ENCODE measurements at regions not wholly inside any gene's neighbourhood (a gene's known extent, or its start where the extent isn't known, plus 50 kb on each side); places are given as distances from the start of the nearest gene placed in this dataset.

DNA sequence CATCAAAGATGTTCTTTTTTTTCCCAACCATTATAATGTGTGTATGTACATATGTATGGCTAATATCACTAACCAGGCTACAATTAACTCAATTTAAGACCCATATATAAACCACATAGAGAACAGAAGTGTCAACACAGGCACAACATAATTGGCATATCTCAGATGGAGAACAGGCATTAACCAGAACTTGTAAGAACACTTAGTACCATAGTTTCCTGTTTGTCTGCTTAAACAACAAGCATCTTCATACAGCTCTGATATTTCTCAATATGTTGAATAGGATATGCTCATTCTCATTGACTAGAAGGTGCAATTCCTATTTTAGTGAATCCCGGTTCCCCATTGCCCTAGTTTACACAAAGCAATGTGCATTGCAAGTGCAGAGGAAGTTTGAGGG lies 116.9 kb upstream of the EDNRB start:
- no peaks in the 10 kb centered on the region for H3K36me3 ChIP-seq (ENCODE audit: control insufficient read depth, insufficient read depth, low read length, severe bottlenecking)
- DNase-seq (ENCODE audit: low read depth) = no peak
- H3K27me3 ChIP-seq (replicated peaks; ENCODE audit: control insufficient read depth, insufficient read depth, low read length) = no peaks in the 10 kb centered on the region
- H3K9me3 ChIP-seq (ENCODE audit: control insufficient read depth, low read length) = no peaks in the 10 kb centered on the region
- no peak overlapping the region for H3K4me3 ChIP-seq (ENCODE audit: low read length)
- H3K9ac ChIP-seq (ENCODE audit: low read length) = no peak overlapping the region
- H3K4me1 ChIP-seq (ENCODE audit: control insufficient read depth, insufficient read depth, low read length) = peaks cover 11% of the 10 kb centered on the region

DNA sequence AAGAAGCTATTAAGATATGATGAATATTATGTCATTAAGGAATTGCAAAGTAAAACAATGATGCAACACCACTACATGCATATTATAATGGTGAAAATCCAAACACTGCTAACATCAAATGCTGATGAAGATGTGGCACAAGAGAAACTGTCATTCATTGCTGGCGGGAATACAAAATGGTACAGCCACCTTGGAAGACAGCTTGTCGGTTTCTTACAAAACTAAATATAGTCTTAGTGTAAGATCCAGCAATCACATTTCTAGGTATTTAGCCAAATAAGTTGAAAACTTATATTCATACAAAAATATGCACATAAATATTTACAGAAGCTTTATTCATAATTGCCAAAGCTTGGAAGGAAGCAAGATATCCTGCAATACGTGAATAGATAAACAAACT lies 114.9 kb upstream of the EDNRB start:
- no peaks in the 10 kb centered on the region for H3K36me3 ChIP-seq (ENCODE audit: control insufficient read depth, insufficient read depth, low read length, severe bottlenecking)
- H3K4me3 ChIP-seq (ENCODE audit: low read length) = no peak overlapping the region
- no peak for DNase-seq (ENCODE audit: low read depth)
- H3K4me1 ChIP-seq (ENCODE audit: control insufficient read depth, insufficient read depth, low read length) = peaks cover 11% of the 10 kb centered on the region
- no peaks in the 10 kb centered on the region for H3K27me3 ChIP-seq (replicated peaks; ENCODE audit: control insufficient read depth, insufficient read depth, low read length)
- H3K9me3 ChIP-seq (ENCODE audit: control insufficient read depth, low read length) = no peaks in the 10 kb centered on the region
- no peak overlapping the region for H3K9ac ChIP-seq (ENCODE audit: low read length)

- no peak for DNase-seq (ENCODE audit: low read depth)
- no peaks in the 10 kb centered on the region for H3K9me3 ChIP-seq (ENCODE audit: control insufficient read depth, low read length)
Observed at GRCh38 chr13:78032132-78032531, 113.5 kb upstream of the EDNRB start.

DNA sequence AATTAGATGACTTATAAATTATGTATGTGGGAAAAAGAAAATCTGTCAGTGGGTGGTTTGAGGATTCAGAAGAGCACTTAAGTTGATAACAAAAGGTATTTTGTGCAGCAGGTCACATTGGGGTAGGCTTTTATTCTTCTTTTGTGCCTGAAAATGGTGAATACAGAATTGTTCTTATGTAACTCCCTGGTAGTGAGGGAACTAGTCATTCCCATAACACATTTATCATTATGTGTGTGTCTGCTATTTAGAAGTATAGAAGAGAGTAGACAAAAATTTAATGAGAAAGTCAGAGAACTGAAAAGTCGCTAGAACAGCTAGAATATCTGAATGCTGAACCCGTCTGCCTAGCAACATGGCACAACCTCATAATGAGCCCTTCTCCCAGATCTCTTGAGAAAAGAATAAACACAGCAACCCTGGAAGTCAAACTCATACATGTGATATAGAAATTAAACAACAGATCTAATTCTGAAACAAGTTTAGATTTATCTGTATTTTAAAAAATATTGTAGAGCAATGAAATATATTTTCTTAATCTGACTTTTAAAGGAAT lies 111.8 kb upstream of the EDNRB start:
- H3K9ac ChIP-seq (ENCODE audit: low read length) = no peak overlapping the region
- H3K27me3 ChIP-seq (replicated peaks; ENCODE audit: control insufficient read depth, insufficient read depth, low read length) = no peaks in the 10 kb centered on the region
- no peaks in the 10 kb centered on the region for H3K9me3 ChIP-seq (ENCODE audit: control insufficient read depth, low read length)
- H3K4me3 ChIP-seq (ENCODE audit: low read length) = no peak overlapping the region
- no peak for DNase-seq (ENCODE audit: low read depth)
- H3K4me1 ChIP-seq (ENCODE audit: control insufficient read depth, insufficient read depth, low read length) = no peaks in the 10 kb centered on the region
- no peaks in the 10 kb centered on the region for H3K36me3 ChIP-seq (ENCODE audit: control insufficient read depth, insufficient read depth, low read length, severe bottlenecking)

More at GRCh38 chr13:78032132-78032531, 113.5 kb upstream of the EDNRB start:
- no peaks in the 10 kb centered on the region for H3K36me3 ChIP-seq (ENCODE audit: control insufficient read depth, insufficient read depth, low read length, severe bottlenecking)
- no peaks in the 10 kb centered on the region for H3K27me3 ChIP-seq (replicated peaks; ENCODE audit: control insufficient read depth, insufficient read depth, low read length)
- H3K4me1 ChIP-seq (ENCODE audit: control insufficient read depth, insufficient read depth, low read length) = peaks cover 11% of the 10 kb centered on the region
- H3K9ac ChIP-seq (ENCODE audit: low read length) = no peak overlapping the region
- no peak overlapping the region for H3K4me3 ChIP-seq (ENCODE audit: low read length)

DNA sequence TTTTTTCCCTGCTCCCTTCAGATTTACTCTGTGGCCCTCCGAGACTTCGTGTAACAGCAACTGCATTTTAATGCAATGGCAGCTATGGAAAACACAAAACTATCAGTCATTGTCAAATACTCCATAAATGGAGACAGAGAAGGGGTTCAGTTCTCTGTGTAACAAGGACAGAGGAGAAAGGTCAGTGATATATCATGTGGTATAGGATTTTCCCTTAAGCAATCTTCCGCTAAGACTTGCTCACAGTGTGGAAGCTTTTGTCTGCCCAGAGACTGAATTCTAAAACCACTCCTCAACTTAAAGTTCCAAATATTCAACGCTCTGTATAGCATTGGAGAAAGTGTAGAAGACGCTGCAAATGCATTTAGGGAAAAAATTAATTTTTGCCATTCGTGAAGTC lies 111.3 kb upstream of the EDNRB start:
- no peaks in the 10 kb centered on the region for H3K36me3 ChIP-seq (ENCODE audit: control insufficient read depth, insufficient read depth, low read length, severe bottlenecking)
- no peaks in the 10 kb centered on the region for H3K4me1 ChIP-seq (ENCODE audit: control insufficient read depth, insufficient read depth, low read length)
- H3K9me3 ChIP-seq (ENCODE audit: control insufficient read depth, low read length) = no peaks in the 10 kb centered on the region
- H3K9ac ChIP-seq (ENCODE audit: low read length) = no peak overlapping the region
- DNase-seq (ENCODE audit: low read depth) = no peak
- no peaks in the 10 kb centered on the region for H3K27me3 ChIP-seq (replicated peaks; ENCODE audit: control insufficient read depth, insufficient read depth, low read length)
- H3K4me3 ChIP-seq (ENCODE audit: low read length) = no peak overlapping the region

DNA sequence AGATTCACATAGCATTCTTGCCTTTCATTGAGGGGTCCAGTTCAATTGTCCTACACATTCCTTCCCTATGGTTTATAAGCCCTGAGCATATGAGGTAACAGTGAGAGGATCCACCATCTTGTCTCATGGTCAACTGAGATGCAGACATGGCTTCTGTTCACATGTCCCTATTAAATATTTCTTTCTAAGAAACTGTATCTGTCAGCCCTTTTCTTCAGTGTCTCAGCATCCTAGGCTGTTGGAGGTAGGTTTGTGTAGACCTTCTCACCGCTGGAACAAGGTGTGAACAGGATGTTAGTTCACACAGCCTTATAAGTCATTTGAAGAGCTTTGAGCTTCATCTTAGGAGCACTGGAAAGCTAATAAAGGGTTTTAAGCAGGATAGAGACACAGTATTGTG lies 110.3 kb upstream of the EDNRB start:
- no peak overlapping the region for H3K9ac ChIP-seq (ENCODE audit: low read length)
- no peaks in the 10 kb centered on the region for H3K36me3 ChIP-seq (ENCODE audit: control insufficient read depth, insufficient read depth, low read length, severe bottlenecking)
- peaks cover 7% of the 10 kb centered on the region for H3K9me3 ChIP-seq (ENCODE audit: control insufficient read depth, low read length)
- no peaks in the 10 kb centered on the region for H3K4me1 ChIP-seq (ENCODE audit: control insufficient read depth, insufficient read depth, low read length)
- no peak for DNase-seq (ENCODE audit: low read depth)
- H3K27me3 ChIP-seq (replicated peaks; ENCODE audit: control insufficient read depth, insufficient read depth, low read length) = no peaks in the 10 kb centered on the region
- H3K4me3 ChIP-seq (ENCODE audit: low read length) = no peak overlapping the region

DNA sequence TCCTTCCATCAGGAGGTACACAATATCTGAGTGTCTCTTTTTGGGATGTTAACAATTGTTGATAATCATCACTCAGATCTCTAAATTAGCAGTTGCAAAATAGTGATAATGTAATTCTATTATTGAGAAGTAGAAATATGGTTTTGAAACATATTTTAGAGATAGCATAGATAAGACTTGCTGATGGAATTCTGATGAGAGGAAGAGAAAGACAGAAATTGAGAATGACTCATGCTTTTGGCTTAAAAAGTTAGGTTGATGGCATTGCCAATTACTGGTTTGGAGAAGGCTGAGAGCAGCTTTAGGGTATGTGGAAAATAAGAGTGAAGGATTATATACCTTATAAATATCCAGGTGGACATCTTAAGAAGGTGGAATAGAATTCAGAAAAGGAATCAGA lies 106.4 kb upstream of the EDNRB start:
- Histone ChIP-seq H3K27me3 (replicated peaks; ENCODE audit: control insufficient read depth, insufficient read depth, low read length) (no peaks in the 10 kb centered on the region), H3K9me3 (ENCODE audit: control insufficient read depth, low read length) (peaks cover 7% of the 10 kb centered on the region), H3K4me3 (ENCODE audit: low read length) (no peak overlapping the region), H3K4me1 (ENCODE audit: control insufficient read depth, insufficient read depth, low read length) (no peaks in the 10 kb centered on the region), H3K36me3 (ENCODE audit: control insufficient read depth, insufficient read depth, low read length, severe bottlenecking) (no peaks in the 10 kb centered on the region), H3K9ac (ENCODE audit: low read length) (no peak overlapping the region)
- no peak for DNase-seq (ENCODE audit: low read depth)

DNA sequence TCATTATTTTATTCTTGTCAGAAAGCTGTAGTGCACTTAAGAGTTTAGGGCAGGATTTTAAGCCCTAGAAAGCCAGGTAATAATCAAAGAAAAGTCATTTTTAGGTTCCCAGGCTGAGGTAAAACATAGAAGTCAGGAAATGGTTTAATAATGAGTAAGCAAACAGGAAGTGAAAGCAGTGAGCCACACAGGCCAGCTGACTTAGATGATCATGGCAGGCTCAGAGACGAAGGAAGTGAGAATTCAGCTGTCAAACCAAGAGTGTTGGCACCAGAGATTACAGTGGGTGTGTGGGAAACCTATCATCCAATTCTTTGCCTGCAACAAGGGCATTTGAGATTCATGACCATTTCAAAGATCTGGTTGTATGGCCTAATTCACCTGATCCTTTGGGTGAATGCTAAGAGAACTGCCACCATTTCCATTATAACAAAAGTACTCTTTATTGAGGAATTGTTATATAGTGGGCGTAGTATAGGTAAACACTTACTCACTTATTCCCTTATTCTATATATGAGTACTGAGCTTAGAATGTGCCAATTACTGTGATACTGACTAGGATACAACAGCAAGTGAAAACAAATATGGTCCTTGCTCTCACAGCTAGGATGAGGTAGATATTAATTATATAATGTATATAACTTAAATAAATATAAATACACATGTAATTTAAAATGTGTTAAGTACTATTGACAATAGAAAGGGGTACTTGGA lies 103.7 kb upstream of the EDNRB start:
- no peak for DNase-seq (ENCODE audit: low read depth)
- Histone ChIP-seq H3K4me1 (ENCODE audit: control insufficient read depth, insufficient read depth, low read length) (no peaks in the 10 kb centered on the region), H3K9ac (ENCODE audit: low read length) (no peak overlapping the region), H3K4me3 (ENCODE audit: low read length) (no peak overlapping the region), H3K27me3 (replicated peaks; ENCODE audit: control insufficient read depth, insufficient read depth, low read length) (no peaks in the 10 kb centered on the region), H3K9me3 (ENCODE audit: control insufficient read depth, low read length) (peaks cover 8% of the 10 kb centered on the region), H3K36me3 (ENCODE audit: control insufficient read depth, insufficient read depth, low read length, severe bottlenecking) (no peaks in the 10 kb centered on the region)

GRCh38 chr13:78020861-78021260 lies 102.2 kb upstream of the EDNRB start:
- H3K27me3 ChIP-seq (replicated peaks; ENCODE audit: control insufficient read depth, insufficient read depth, low read length) = no peaks in the 10 kb centered on the region
- no peak overlapping the region for H3K9ac ChIP-seq (ENCODE audit: low read length)
- peaks cover 13% of the 10 kb centered on the region for H3K9me3 ChIP-seq (ENCODE audit: control insufficient read depth, low read length)
- H3K4me3 ChIP-seq (ENCODE audit: low read length) = no peak overlapping the region
- H3K4me1 ChIP-seq (ENCODE audit: control insufficient read depth, insufficient read depth, low read length) = no peaks in the 10 kb centered on the region
- H3K36me3 ChIP-seq (ENCODE audit: control insufficient read depth, insufficient read depth, low read length, severe bottlenecking) = no peaks in the 10 kb centered on the region
- no peak for DNase-seq (ENCODE audit: low read depth)

DNA sequence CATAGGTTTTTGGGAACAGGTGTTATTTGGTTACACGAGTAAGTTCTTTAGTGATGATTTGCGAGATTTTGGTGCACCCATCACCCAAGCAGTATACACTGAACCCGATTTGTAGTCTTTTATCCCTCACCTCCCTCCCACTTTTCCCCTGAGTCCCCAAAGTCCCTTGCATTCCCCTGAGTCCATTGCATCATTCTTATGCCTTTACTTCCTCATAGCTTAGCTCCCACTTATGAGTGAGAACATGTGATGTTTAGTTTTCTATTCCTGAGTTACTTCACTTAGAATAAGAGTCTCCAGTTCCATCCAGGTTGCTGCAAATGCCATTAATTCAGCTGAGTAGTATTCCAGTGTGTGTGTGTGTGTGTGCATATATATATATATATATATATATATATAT lies 97.2 kb upstream of the EDNRB start:
- Histone ChIP-seq H3K4me3 (ENCODE audit: low read length) (no peak overlapping the region), H3K4me1 (ENCODE audit: control insufficient read depth, insufficient read depth, low read length) (no peaks in the 10 kb centered on the region), H3K36me3 (ENCODE audit: control insufficient read depth, insufficient read depth, low read length, severe bottlenecking) (no peaks in the 10 kb centered on the region), H3K9me3 (ENCODE audit: control insufficient read depth, low read length) (peaks cover 6% of the 10 kb centered on the region), H3K27me3 (replicated peaks; ENCODE audit: control insufficient read depth, insufficient read depth, low read length) (no peaks in the 10 kb centered on the region), H3K9ac (ENCODE audit: low read length) (no peak overlapping the region)
- no peak for DNase-seq (ENCODE audit: low read depth)

DNA sequence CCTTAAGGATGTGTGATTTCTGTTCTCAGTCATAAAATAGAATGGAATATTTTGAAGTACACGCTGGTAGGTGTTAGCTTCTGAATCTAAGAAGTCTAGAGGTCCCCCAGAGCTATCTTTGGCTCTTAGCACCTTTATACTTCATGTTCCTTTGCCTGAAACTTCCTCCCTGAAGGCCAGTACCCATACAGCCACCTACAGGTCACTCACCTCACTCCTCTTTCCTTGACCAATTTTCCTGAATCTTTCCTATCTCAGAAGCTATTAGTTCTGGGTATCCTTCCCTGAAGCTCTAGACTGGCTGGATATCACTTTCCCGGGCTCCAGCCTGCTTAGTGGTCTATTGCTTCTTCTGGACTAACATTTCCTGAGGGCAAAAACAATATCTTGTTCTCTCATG lies 93.4 kb upstream of the EDNRB start:
- no peak overlapping the region for H3K4me3 ChIP-seq (ENCODE audit: low read length)
- DNase-seq (ENCODE audit: low read depth) = no peak
- no peak overlapping the region for H3K9ac ChIP-seq (ENCODE audit: low read length)
- no peaks in the 10 kb centered on the region for H3K4me1 ChIP-seq (ENCODE audit: control insufficient read depth, insufficient read depth, low read length)
- no peaks in the 10 kb centered on the region for H3K27me3 ChIP-seq (replicated peaks; ENCODE audit: control insufficient read depth, insufficient read depth, low read length)
- no peaks in the 10 kb centered on the region for H3K36me3 ChIP-seq (ENCODE audit: control insufficient read depth, insufficient read depth, low read length, severe bottlenecking)
- H3K9me3 ChIP-seq (ENCODE audit: control insufficient read depth, low read length) = peaks cover 2% of the 10 kb centered on the region

- H3K9me3 ChIP-seq (ENCODE audit: control insufficient read depth, low read length) = peaks cover 3% of the 10 kb centered on the region
- no peaks in the 10 kb centered on the region for H3K36me3 ChIP-seq (ENCODE audit: control insufficient read depth, insufficient read depth, low read length, severe bottlenecking)
- no peak for DNase-seq (ENCODE audit: low read depth)
- H3K9ac ChIP-seq (ENCODE audit: low read length) = no peak overlapping the region
- no peaks in the 10 kb centered on the region for H3K4me1 ChIP-seq (ENCODE audit: control insufficient read depth, insufficient read depth, low read length)
- no peaks in the 10 kb centered on the region for H3K27me3 ChIP-seq (replicated peaks; ENCODE audit: control insufficient read depth, insufficient read depth, low read length)
- no peak overlapping the region for H3K4me3 ChIP-seq (ENCODE audit: low read length)
Observed at GRCh38 chr13:78004821-78005220, 86.2 kb upstream of the EDNRB start.
